ENCODE measurements at regions not wholly inside any gene's neighbourhood (a gene's known extent, or its start where the extent isn't known, plus 50 kb on each side); places are given as distances from the start of the nearest gene placed in this dataset.

DNA sequence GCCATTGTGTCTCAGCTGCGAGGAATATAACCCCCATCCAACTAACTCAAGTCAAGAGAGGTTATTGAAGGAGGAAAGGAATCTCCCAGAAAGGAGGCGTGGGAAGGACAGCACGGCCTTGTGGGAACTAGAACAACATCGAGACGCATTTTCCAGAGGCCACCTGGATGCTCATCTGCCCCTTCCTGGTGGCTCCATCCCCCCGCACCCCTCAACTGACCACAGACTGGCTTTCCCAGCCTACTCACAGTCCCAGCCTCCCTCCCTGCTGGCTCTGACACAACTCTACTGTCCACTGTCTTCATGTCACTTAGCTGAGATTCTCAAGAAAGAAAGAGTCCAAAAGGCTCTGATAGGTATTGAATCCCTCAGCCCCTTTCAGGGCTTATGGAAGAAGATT lies 66.0 kb upstream of the CLMN start:
- no peaks in the 10 kb centered on the region for H3K4me1 Mint-ChIP-seq (ENCODE audit: low read depth)
- no peak for DNase-seq (ENCODE audit: low spot score)
- intact Hi-C loops (cut with micrococcal nuclease) = no loop called here
- H3K36me3 Mint-ChIP-seq (ENCODE audit: low read depth) = no peaks in the 10 kb centered on the region
- H3K27ac Mint-ChIP-seq = no peak overlapping the region
- no peak overlapping the region for H3K4me3 Mint-ChIP-seq
- peaks cover 1% of the 10 kb centered on the region for H3K27me3 Mint-ChIP-seq (ENCODE audit: insufficient read depth)
- no peaks in the 10 kb centered on the region for H3K9me3 Mint-ChIP-seq

DNA sequence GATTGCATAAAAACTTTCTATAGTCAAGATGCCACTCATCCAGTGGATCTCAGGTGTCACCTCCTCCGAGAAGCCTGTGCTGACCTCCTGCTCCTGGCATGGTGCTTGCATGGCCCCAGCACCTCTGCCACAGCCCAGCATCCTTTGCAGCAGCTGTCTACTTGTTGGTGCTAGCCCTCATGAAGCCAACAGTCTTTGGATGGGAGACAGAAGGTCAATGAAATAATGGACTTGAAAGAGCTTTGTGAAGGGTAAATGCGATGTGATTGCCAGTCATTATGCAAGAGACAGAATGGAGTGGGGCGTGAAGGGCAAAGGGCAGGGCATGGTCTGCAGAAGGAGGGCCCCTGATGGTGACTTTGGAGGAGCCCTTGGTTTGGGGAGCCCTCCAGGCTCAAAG lies 63.0 kb upstream of the CLMN start:
- intact Hi-C loops (cut with micrococcal nuclease) = no loop called here
- Mint-ChIP-seq H3K4me3 (no peak overlapping the region), H3K9me3 (peaks cover 14% of the 10 kb centered on the region), H3K27ac (no peak overlapping the region), H3K4me1 (ENCODE audit: low read depth) (no peaks in the 10 kb centered on the region), H3K27me3 (ENCODE audit: insufficient read depth) (peaks cover 5% of the 10 kb centered on the region), H3K36me3 (ENCODE audit: low read depth) (no peaks in the 10 kb centered on the region)
- DNase-seq (ENCODE audit: low spot score) = no peak

- Mint-ChIP-seq H3K9me3 (peaks cover 14% of the 10 kb centered on the region), H3K36me3 (ENCODE audit: low read depth) (no peaks in the 10 kb centered on the region), H3K27ac (no peak overlapping the region), H3K4me3 (no peak overlapping the region), H3K4me1 (ENCODE audit: low read depth) (no peaks in the 10 kb centered on the region), H3K27me3 (ENCODE audit: insufficient read depth) (peaks cover 7% of the 10 kb centered on the region)
- intact Hi-C loops (cut with micrococcal nuclease) = no loop called here
- no peak for DNase-seq (ENCODE audit: low spot score)
Observed at GRCh38 chr14:95381726-95382125, 62.0 kb upstream of the CLMN start.

GRCh38 chr14:95380350-95381042 lies 60.8 kb upstream of the CLMN start:
- Mint-ChIP-seq H3K4me1 (ENCODE audit: low read depth) (no peaks in the 10 kb centered on the region), H3K9me3 (peaks cover 14% of the 10 kb centered on the region), H3K27me3 (ENCODE audit: insufficient read depth) (peaks cover 10% of the 10 kb centered on the region), H3K36me3 (ENCODE audit: low read depth) (no peaks in the 10 kb centered on the region), H3K27ac (no peak overlapping the region), H3K4me3 (no peak overlapping the region)
- intact Hi-C loops (cut with micrococcal nuclease) = no loop called here
- DNase-seq (ENCODE audit: low spot score) = no peak

- Mint-ChIP-seq H3K27ac (no peak overlapping the region), H3K36me3 (ENCODE audit: low read depth) (no peaks in the 10 kb centered on the region), H3K9me3 (peaks cover 14% of the 10 kb centered on the region), H3K27me3 (ENCODE audit: insufficient read depth) (peaks cover 13% of the 10 kb centered on the region), H3K4me3 (no peak overlapping the region), H3K4me1 (ENCODE audit: low read depth) (no peaks in the 10 kb centered on the region)
- intact Hi-C loops (cut with micrococcal nuclease) = no loop called here
- DNase-seq (ENCODE audit: low spot score) = no peak
Observed at GRCh38 chr14:95379634-95380033, 59.9 kb upstream of the CLMN start.

GRCh38 chr14:95375539-95376109 lies 55.9 kb upstream of the CLMN start:
- no peaks in the 10 kb centered on the region for H3K4me1 Mint-ChIP-seq (ENCODE audit: low read depth)

DNA sequence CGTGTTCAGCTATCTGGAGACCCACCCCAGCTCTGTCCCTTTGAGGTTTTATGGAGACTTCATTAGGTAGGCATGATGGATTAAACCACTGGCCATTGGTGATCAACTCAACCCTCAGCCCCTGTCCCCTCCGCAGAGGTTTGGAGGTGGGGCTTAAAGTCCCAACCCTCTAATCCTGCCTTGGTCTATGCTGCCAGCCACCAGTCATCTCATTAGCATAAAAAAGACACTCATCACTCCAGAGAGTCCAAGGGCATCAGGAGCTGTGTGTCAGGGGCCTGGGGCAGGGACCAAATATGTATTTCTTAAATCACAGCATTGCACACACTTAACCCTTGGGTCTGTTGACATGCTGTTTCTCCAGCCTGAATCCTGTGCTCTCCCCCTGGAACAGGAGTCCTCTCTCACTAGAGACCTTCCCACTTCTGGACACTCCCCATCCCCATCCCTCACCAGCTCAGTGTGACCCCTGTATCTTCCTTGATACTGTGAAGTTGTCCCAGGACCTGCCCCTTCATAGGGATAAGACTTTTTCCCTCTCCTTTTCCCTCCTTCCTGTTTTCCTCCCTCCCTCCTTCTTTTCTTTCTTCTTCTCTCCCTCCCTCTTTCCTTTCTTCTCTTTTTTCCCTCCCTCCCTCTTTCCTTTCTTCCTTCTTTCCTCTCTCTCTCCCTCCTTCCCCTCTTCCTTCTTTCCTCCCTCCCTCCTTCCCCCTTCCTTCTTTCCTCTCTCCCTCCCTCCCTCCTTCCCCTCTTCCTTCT lies 54.7 kb upstream of the CLMN start:
- Mint-ChIP-seq H3K27ac (no peak overlapping the region), H3K36me3 (ENCODE audit: low read depth) (no peaks in the 10 kb centered on the region), H3K9me3 (peaks cover 5% of the 10 kb centered on the region), H3K27me3 (ENCODE audit: insufficient read depth) (peaks cover 11% of the 10 kb centered on the region), H3K4me1 (ENCODE audit: low read depth) (no peaks in the 10 kb centered on the region), H3K4me3 (no peak overlapping the region)
- intact Hi-C loops (cut with micrococcal nuclease) = no loop called here
- no peak for DNase-seq (ENCODE audit: low spot score)

More at GRCh38 chr14:95375539-95376109, 55.9 kb upstream of the CLMN start:
- Mint-ChIP-seq H3K9me3 (peaks cover 14% of the 10 kb centered on the region), H3K27ac (no peak overlapping the region), H3K36me3 (ENCODE audit: low read depth) (no peaks in the 10 kb centered on the region), H3K27me3 (ENCODE audit: insufficient read depth) (peaks cover 11% of the 10 kb centered on the region), H3K4me3 (no peak overlapping the region)
- DNase-seq (ENCODE audit: low spot score) = no peak
- intact Hi-C loops (cut with micrococcal nuclease) = no loop called here

DNA sequence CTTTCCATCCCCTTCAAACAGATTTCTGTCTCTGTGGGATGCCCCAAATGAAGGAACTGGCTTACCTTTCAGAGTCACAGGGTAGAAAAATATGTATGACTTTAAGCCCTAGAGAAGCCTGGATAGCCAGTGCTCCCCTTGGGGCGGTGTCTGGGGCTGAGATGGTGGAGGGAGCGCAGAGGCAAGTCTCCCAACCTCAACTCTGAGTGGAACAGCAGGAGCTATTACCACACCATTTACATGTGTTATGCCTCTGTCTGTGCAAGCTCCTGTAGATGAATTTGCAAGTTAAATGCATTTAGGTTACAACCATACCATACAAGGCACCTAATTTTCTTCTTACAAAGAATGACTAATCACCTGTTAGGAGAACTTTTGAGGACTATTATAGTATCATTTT lies 50.4 kb upstream of the CLMN start:
- H3K4me1 Mint-ChIP-seq (ENCODE audit: low read depth) = no peaks in the 10 kb centered on the region
- H3K27me3 Mint-ChIP-seq (ENCODE audit: insufficient read depth) = peaks cover 20% of the 10 kb centered on the region
- no peak overlapping the region for H3K4me3 Mint-ChIP-seq
- no peak overlapping the region for H3K27ac Mint-ChIP-seq
- DNase-seq (ENCODE audit: low spot score) = no peak
- intact Hi-C loops (cut with micrococcal nuclease) = no loop called here
- no peaks in the 10 kb centered on the region for H3K9me3 Mint-ChIP-seq
- H3K36me3 Mint-ChIP-seq (ENCODE audit: low read depth) = no peaks in the 10 kb centered on the region

Measured in activated T-helper 1 cell treated with anti-CD3 and anti-CD28 coated beads, Interleukin-12 subunit alpha, Interleukin-12 subunit beta, Interleukin-2, Interleukin-4 antibody, amounts not matched to agents 30 ng/mL and 10 ng/mL and 1 ng/mL, durations not matched to agents 14 hours and 24 hours and 36 hours (primary cell).